HL-60 (cell line): ENCODE measurements at regions not wholly inside any gene's neighbourhood (a gene's known extent, or its start where the extent isn't known, plus 50 kb on each side); places are given as distances from the start of the nearest gene placed in this dataset.

ENCODE experiments used
- DNase-seq, 2 experiments: peaks; one replicate each; pipeline ENCODE4 v3.0.0-alpha.2; 2010 to 2020; ENCODE audit warnings: low read depth in 1 of 2, low spot score in 1 of 2
- H3K27ac ChIP-seq: fragments of 250-450 bp; sonication (Bioruptor Pico); replicated peaks from 2 replicates; pipeline ENCODE4 v1.5.1; 2020; ENCODE audit warnings: mild to moderate bottlenecking, moderate library complexity
- H3K27me3 ChIP-seq: fragments of 250-450 bp; sonication (Bioruptor Pico); 2 replicates; pipeline ENCODE4 v1.5.1; 2021; ENCODE audit warnings: mild to moderate bottlenecking, moderate library complexity; ENCODE audit not compliant: insufficient read depth, poor library complexity, severe bottlenecking
- H3K4me3 ChIP-seq: replicated peaks from 2 replicates; pipeline ENCODE4 v1.5.1; 2011; ENCODE audit warnings: mild to moderate bottlenecking, control low read depth, low read length; ENCODE audit not compliant: insufficient read depth
- CTCF ChIP-seq: IDR thresholded peaks from one replicate; pipeline ENCODE4 v1.5.1; 2011; ENCODE audit warnings: low read length, control low read depth, inconsistent platforms; ENCODE audit not compliant: insufficient read depth
- GABPA ChIP-seq: IDR thresholded peaks from 2 replicates; pipeline ENCODE4 v1.6.1; 2012; ENCODE audit warnings: low read depth
- POLR2AphosphoS5 ChIP-seq: IDR thresholded peaks from 2 replicates; pipeline ENCODE4 v1.6.1; 2012; ENCODE audit warnings: low read depth
- REST ChIP-seq: IDR thresholded peaks from 2 replicates; pipeline ENCODE4 v1.6.1; 2012; ENCODE audit warnings: low read depth; ENCODE audit not compliant: insufficient replicate concordance
- SPI1 ChIP-seq: IDR thresholded peaks from 2 replicates; pipeline ENCODE4 v1.6.1; 2012; ENCODE audit warnings: low read depth, mild to moderate bottlenecking, borderline replicate concordance

GRCh38 chr16:59645194-59645593 lies 911.1 kb upstream of the GOT2 start:
- H3K27me3 ChIP-seq: no peaks in the 10 kb centered on the region
- no peak overlapping the region for H3K4me3 ChIP-seq
- TF ChIP-seq CTCF (no peak), GABPA (no peak), REST (no peak), SPI1 (no peak), POLR2AphosphoS5 (no peak)
- H3K27ac ChIP-seq: no peak overlapping the region
- no peak for DNase-seq

- TF ChIP-seq GABPA: no peak
- TF ChIP-seq REST: no peak
- TF ChIP-seq CTCF: no peak
- TF ChIP-seq SPI1: no peak
- no peak for TF ChIP-seq POLR2AphosphoS5
- no peak overlapping the region for H3K4me3 ChIP-seq
- DNase-seq: no peak
- no peak overlapping the region for H3K27ac ChIP-seq
- no peaks in the 10 kb centered on the region for H3K27me3 ChIP-seq
Observed at GRCh38 chr16:59635674-59636073, 901.6 kb upstream of the GOT2 start.

- DNase-seq: no peak
- TF ChIP-seq SPI1 (no peak), CTCF (no peak), POLR2AphosphoS5 (no peak), REST (no peak), GABPA (no peak)
- Histone ChIP-seq H3K27me3 (no peaks in the 10 kb centered on the region), H3K27ac (no peak overlapping the region), H3K4me3 (no peak overlapping the region)
Observed at GRCh38 chr16:59634951-59635350, 900.8 kb upstream of the GOT2 start.
